ENCODE measurements at regions not wholly inside any gene's neighbourhood (a gene's known extent, or its start where the extent isn't known, plus 50 kb on each side); places are given as distances from the start of the nearest gene placed in this dataset.
A peak's percentile ranks its signal among the peaks of the same experiment; 100 is the strongest.

DNA sequence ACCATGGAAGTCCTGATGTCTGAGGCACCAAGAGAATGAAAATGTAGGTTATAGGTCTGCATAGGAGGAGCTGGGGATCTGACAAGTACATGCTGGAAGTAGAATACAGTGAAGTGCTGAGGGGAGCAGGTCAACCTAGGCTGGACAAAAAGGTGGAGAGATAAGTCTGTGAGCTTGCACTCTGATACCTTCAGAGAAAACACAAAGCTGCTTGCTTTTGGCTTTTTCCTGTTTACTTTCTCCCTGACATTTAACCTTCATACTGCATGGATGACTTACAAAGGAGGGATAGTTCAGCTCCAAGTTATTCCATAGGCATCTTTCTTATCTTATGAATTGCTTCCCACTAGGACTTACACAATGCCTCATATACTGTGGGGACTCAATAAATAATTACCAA, 256.7 kb upstream of the NREP start:
- no peak for DNase-seq (ENCODE audit: extremely low spot score, unreplicated experiment)
- TF ChIP-seq, protein P1, sequence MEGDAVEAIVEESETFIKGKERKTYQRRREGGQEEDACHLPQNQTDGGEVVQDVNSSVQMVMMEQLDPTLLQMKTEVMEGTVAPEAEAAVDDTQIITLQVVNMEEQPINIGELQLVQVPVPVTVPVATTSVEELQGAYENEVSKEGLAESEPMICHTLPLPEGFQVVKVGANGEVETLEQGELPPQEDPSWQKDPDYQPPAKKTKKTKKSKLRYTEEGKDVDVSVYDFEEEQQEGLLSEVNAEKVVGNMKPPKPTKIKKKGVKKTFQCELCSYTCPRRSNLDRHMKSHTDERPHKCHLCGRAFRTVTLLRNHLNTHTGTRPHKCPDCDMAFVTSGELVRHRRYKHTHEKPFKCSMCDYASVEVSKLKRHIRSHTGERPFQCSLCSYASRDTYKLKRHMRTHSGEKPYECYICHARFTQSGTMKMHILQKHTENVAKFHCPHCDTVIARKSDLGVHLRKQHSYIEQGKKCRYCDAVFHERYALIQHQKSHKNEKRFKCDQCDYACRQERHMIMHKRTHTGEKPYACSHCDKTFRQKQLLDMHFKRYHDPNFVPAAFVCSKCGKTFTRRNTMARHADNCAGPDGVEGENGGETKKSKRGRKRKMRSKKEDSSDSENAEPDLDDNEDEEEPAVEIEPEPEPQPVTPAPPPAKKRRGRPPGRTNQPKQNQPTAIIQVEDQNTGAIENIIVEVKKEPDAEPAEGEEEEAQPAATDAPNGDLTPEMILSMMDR (IDR thresholded peaks at IDR 0.05), result no peak
- no peak overlapping the region for H3K27ac Mint-ChIP-seq (ENCODE audit: unreplicated experiment)
- no peaks in the 10 kb centered on the region for H3K36me3 Mint-ChIP-seq (ENCODE audit: unreplicated experiment)
- H3K9me3 Mint-ChIP-seq (ENCODE audit: unreplicated experiment), result peaks cover 3% of the 10 kb centered on the region
- H3K4me1 Mint-ChIP-seq (ENCODE audit: unreplicated experiment), result peaks cover 24% of the 10 kb centered on the region
- no peak overlapping the region for H3K4me3 Mint-ChIP-seq (ENCODE audit: unreplicated experiment)
- no peaks in the 10 kb centered on the region for H3K27me3 Mint-ChIP-seq (ENCODE audit: unreplicated experiment)

DNA sequence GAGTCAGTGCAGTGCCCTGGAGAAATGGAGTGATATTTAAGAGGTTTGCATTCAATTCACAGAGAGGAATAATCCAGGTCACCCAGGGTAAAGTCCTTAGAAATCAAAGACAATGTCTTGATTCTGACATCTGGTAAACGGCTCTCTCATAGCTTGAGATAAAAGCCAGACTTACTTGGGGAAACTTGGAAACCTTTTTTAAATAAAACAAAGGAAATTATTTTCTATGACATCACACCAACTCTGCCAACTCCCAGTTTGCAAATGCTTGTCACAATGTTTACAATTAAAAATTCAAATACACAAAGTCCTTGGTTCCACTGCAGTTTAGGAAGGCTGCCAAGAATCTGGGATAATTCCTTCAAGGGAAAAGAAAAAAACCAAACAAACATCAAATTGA, 255.1 kb upstream of the NREP start:
- TF ChIP-seq, protein P1 (IDR thresholded peaks at IDR 0.05), result no peak
- no peak for DNase-seq (ENCODE audit: extremely low spot score, unreplicated experiment)
- peaks cover 22% of the 10 kb centered on the region for H3K4me1 Mint-ChIP-seq (ENCODE audit: unreplicated experiment)
- no peaks in the 10 kb centered on the region for H3K36me3 Mint-ChIP-seq (ENCODE audit: unreplicated experiment)
- H3K9me3 Mint-ChIP-seq (ENCODE audit: unreplicated experiment), result peaks cover 3% of the 10 kb centered on the region
- H3K4me3 Mint-ChIP-seq (ENCODE audit: unreplicated experiment), result no peak overlapping the region
- H3K27me3 Mint-ChIP-seq (ENCODE audit: unreplicated experiment), result no peaks in the 10 kb centered on the region
- no peak overlapping the region for H3K27ac Mint-ChIP-seq (ENCODE audit: unreplicated experiment)

DNA sequence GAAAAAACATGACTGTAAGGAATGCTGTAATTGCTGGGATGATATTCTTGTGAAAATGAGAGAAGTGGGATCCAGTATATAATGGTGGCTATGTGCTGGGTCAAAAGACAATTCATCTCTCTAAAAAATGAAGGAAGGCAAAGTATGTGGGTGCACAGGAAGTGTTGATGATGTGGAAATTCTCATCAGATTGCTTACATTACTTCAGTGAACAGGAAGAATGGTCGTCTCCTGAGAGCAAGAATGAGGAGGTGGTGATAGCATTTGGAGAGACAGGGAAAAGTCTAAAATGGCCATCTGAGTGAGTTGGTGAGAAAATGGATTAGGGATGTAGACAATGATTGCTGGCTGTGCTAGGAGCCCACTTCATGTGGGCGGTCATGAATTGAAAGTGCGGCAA, 253.5 kb upstream of the NREP start:
- H3K4me1 Mint-ChIP-seq (ENCODE audit: unreplicated experiment), result peaks cover 37% of the 10 kb centered on the region
- TF ChIP-seq, protein P1 (IDR thresholded peaks at IDR 0.05), result no peak
- no peak for DNase-seq (ENCODE audit: extremely low spot score, unreplicated experiment)

DNA sequence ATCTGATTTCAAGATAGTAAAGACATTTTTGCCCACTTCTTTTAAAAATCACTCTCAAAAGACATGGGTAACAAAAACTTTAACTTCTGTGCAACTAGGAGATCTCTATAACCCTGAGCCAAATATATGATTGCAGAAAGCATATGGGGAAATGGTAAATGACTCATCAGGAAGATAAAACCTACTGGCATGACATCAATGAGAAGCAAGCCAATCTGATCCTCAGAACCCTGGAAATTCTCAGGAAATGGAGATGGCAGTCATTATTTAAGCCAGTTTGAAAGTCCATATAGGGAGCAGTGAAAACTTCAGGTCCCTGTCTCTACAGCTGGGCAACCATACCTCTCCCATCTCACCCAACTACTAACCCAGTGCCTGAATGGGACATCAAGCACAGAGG, 249.7 kb upstream of the NREP start:
- TF ChIP-seq, protein P1 (IDR thresholded peaks at IDR 0.05), result no peak
- H3K36me3 Mint-ChIP-seq (ENCODE audit: unreplicated experiment), result no peaks in the 10 kb centered on the region
- H3K9me3 Mint-ChIP-seq (ENCODE audit: unreplicated experiment), result no peaks in the 10 kb centered on the region
- DNase-seq (ENCODE audit: extremely low spot score, unreplicated experiment), result no peak
- no peaks in the 10 kb centered on the region for H3K27me3 Mint-ChIP-seq (ENCODE audit: unreplicated experiment)
- no peak overlapping the region for H3K4me3 Mint-ChIP-seq (ENCODE audit: unreplicated experiment)
- peak overlapping the region; percentile 61 for H3K27ac Mint-ChIP-seq (ENCODE audit: unreplicated experiment)
- peaks cover 46% of the 10 kb centered on the region for H3K4me1 Mint-ChIP-seq (ENCODE audit: unreplicated experiment)

More for the DNA sequence above, 253.5 kb upstream of the NREP start:
- Mint-ChIP-seq H3K9me3 (ENCODE audit: unreplicated experiment) (no peaks in the 10 kb centered on the region), H3K36me3 (ENCODE audit: unreplicated experiment) (no peaks in the 10 kb centered on the region), H3K4me3 (ENCODE audit: unreplicated experiment) (no peak overlapping the region), H3K27ac (ENCODE audit: unreplicated experiment) (no peak overlapping the region), H3K27me3 (ENCODE audit: unreplicated experiment) (no peaks in the 10 kb centered on the region)

DNA sequence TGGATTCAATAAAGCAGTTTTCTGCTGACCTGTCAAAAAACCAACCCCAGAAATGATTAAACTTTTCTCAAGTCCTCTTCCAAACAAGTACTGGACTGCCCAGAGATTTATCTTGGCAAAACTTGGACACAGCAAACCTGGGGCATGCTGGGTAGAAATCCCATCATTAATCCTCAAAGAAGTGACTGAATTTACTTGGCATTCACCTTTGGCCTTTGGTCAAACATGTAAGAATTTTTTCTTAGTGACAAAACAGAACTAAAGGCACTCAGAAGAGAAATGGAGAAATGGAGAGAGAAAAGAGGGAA, 248.6 kb upstream of the NREP start:
- Mint-ChIP-seq H3K27ac (ENCODE audit: unreplicated experiment) (peak overlapping the region; percentile 77), H3K36me3 (ENCODE audit: unreplicated experiment) (no peaks in the 10 kb centered on the region), H3K4me3 (ENCODE audit: unreplicated experiment) (no peak overlapping the region), H3K27me3 (ENCODE audit: unreplicated experiment) (no peaks in the 10 kb centered on the region), H3K4me1 (ENCODE audit: unreplicated experiment) (peaks cover 48% of the 10 kb centered on the region), H3K9me3 (ENCODE audit: unreplicated experiment) (no peaks in the 10 kb centered on the region)
- no peak for DNase-seq (ENCODE audit: extremely low spot score, unreplicated experiment)
- TF ChIP-seq, protein P1 (IDR thresholded peaks at IDR 0.05), result no peak

Measured in osteocyte (in vitro differentiated cells).